Natural killer cell (primary cell): ENCODE measurements at regions not wholly inside any gene's neighbourhood (a gene's known extent, or its start where the extent isn't known, plus 50 kb on each side); places are given as distances from the start of the nearest gene placed in this dataset.

Experiments
- ATAC-seq, 3 donors: fragments of 150-1000 bp in 2 of 3; fragments of 200-7000 bp in 1 of 3; cut with Tn5 transposase; 1 replicate in 1 of 3; 2 replicates in 2 of 3; pipeline ENCODE4 v1.10.0; 2021; ENCODE audit warnings: mild to moderate bottlenecking in 2 of 3, moderate library complexity in 2 of 3
- DNase-seq, 2 donors: peaks; one replicate each; pipeline versions ENCODE4 v3.0.0 to v3.0.0-alpha.2; 2013 to 2021; ENCODE audit warnings: mixed read lengths in 1 of 2
- H3K27ac ChIP-seq: one replicate; pipeline ENCODE4 v1.5.1; 2013; ENCODE audit warnings: mild to moderate bottlenecking, low read length
- H3K27me3 ChIP-seq: one replicate; pipeline ENCODE4 v1.6.1; 2013; ENCODE audit warnings: low read length; ENCODE audit not compliant: control insufficient read depth, insufficient read depth
- H3K36me3 ChIP-seq: one replicate; pipeline ENCODE4 v1.6.1; 2013; ENCODE audit warnings: low read length; ENCODE audit not compliant: control insufficient read depth, insufficient read depth
- H3K4me1 ChIP-seq: one replicate; pipeline ENCODE4 v1.6.1; 2013; ENCODE audit warnings: low read length; ENCODE audit not compliant: control insufficient read depth, insufficient read depth
- H3K4me3 ChIP-seq: one replicate; pipeline ENCODE4 v1.5.1; 2013; ENCODE audit warnings: low read length
- H3K9me3 ChIP-seq: one replicate; pipeline ENCODE4 v1.6.1; 2013; ENCODE audit warnings: low read length; ENCODE audit not compliant: control insufficient read depth, insufficient read depth
- H3K27ac Mint-ChIP-seq, 2 donors: one replicate each; pipeline ENCODE4 v1.8.0; 2022; ENCODE audit warnings: mild to moderate bottlenecking in 2 of 2, mixed read lengths in 2 of 2, moderate library complexity in 1 of 2
- H3K27me3 Mint-ChIP-seq, 2 donors: one replicate each; pipeline ENCODE4 v1.8.0; 2022; ENCODE audit warnings: low read depth in 2 of 2, mixed read lengths in 2 of 2
- H3K36me3 Mint-ChIP-seq: one replicate; pipeline ENCODE4 v1.8.0; 2022; ENCODE audit warnings: mixed read lengths
- H3K4me1 Mint-ChIP-seq, 2 donors: one replicate each; pipeline ENCODE4 v1.8.0; 2022; ENCODE audit warnings: mixed read lengths in 2 of 2
- H3K4me3 Mint-ChIP-seq: one replicate; pipeline ENCODE4 v1.8.0; 2022; ENCODE audit warnings: mild to moderate bottlenecking, moderate library complexity, mixed read lengths
- H3K9me3 Mint-ChIP-seq, 2 donors: one replicate each; pipeline ENCODE4 v1.8.0; 2022; ENCODE audit warnings: mixed read lengths in 2 of 2
- WGBS: methylation state at CpG from one replicate; pipeline ENCODE4 v1.1.7; 2013; ENCODE audit warnings: missing lambda C conversion rate; ENCODE audit not compliant: insufficient coverage; 5-methylcytosine and 5-hydroxymethylcytosine counted together
- intact Hi-C: fragments of 100-400 bp; cut with micrococcal nuclease; formaldehyde crosslinking; loops from one replicate; pipeline ENCODE4 v1.14.2; 2022
- TF ChIP-seq, protein P1 (sequence below): fragments of 200-600 bp; IDR thresholded peaks from one replicate; pipeline ENCODE4 v1.8.0; 2022; ENCODE audit warnings: antibody characterized with exemption

DNA sequence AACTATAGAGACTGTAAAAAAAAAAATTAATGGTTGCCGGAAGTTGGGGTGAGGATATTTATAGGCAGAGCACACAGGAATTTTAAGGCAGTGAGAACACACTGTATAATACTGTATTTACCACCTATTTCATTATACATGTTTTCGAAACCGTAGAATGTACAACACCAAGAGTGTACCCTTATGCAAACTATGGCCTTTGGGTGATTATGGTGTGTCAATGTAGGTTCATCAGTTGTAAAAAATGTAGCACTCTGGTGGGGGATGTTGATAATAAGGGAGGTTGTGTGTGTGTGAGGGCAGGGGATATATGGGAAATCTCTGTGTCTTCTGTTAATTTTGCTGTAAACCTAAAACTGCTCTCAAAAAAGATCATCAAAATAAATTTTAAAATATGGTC is 791.7 kb upstream of the CDH10 start:
- no peaks in the 10 kb centered on the region for H3K4me1 ChIP-seq
- TF ChIP-seq, protein P1, sequence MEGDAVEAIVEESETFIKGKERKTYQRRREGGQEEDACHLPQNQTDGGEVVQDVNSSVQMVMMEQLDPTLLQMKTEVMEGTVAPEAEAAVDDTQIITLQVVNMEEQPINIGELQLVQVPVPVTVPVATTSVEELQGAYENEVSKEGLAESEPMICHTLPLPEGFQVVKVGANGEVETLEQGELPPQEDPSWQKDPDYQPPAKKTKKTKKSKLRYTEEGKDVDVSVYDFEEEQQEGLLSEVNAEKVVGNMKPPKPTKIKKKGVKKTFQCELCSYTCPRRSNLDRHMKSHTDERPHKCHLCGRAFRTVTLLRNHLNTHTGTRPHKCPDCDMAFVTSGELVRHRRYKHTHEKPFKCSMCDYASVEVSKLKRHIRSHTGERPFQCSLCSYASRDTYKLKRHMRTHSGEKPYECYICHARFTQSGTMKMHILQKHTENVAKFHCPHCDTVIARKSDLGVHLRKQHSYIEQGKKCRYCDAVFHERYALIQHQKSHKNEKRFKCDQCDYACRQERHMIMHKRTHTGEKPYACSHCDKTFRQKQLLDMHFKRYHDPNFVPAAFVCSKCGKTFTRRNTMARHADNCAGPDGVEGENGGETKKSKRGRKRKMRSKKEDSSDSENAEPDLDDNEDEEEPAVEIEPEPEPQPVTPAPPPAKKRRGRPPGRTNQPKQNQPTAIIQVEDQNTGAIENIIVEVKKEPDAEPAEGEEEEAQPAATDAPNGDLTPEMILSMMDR: no peak
- peaks cover 18 to 22% of the 10 kb centered on the region in 2 donors for H3K9me3 Mint-ChIP-seq
- H3K4me1 Mint-ChIP-seq: no peaks in the 10 kb centered on the region
- no peak overlapping the region for H3K27ac ChIP-seq
- no peaks in the 10 kb centered on the region for H3K27me3 Mint-ChIP-seq
- WGBS: no CpG with 5 or more reads among the region's 3 CpGs
- H3K4me3 Mint-ChIP-seq: no peak overlapping the region
- intact Hi-C loops: no loop called here
- DNase-seq: no peak
- no peaks in the 10 kb centered on the region for H3K27me3 ChIP-seq
- no peaks in the 10 kb centered on the region for H3K36me3 ChIP-seq
- H3K36me3 Mint-ChIP-seq: peaks cover 10% of the 10 kb centered on the region
- H3K4me3 ChIP-seq: no peak overlapping the region
- ATAC-seq: no peak
- H3K27ac Mint-ChIP-seq: no peak overlapping the region
- H3K9me3 ChIP-seq: no peaks in the 10 kb centered on the region

DNA sequence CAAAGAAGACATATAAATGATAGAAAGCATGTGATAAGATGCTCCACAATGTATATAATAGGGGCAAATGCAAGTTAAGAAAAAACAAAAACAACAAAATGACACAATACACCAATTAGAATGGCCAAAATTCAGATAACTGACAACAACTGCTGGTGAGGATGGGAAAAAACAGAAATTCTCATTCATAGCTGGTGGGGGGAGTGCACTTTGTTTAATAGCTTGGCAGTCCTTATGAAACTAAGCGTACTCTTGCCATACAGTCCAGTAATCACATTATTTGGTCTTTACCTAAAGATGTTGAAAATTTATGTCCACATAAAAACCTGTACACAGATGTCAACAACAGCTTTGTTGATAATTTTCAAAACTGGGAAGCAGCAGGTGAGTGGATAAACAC is 791.1 kb upstream of the CDH10 start:
- ATAC-seq (no peak), DNase-seq (no peak)
- no peak overlapping the region for H3K4me3 Mint-ChIP-seq
- TF ChIP-seq, protein P1: no peak
- H3K27me3 ChIP-seq: no peaks in the 10 kb centered on the region
- H3K4me1 Mint-ChIP-seq: no peaks in the 10 kb centered on the region
- no peak overlapping the region for H3K27ac ChIP-seq
- WGBS: 100% methylated on average over 1 of the region's 1 CpG
- H3K27ac Mint-ChIP-seq: no peak overlapping the region
- H3K36me3 Mint-ChIP-seq: peaks cover 10% of the 10 kb centered on the region
- H3K36me3 ChIP-seq: no peaks in the 10 kb centered on the region
- no peak overlapping the region for H3K4me3 ChIP-seq
- no peaks in the 10 kb centered on the region for H3K9me3 ChIP-seq
- no peaks in the 10 kb centered on the region for H3K4me1 ChIP-seq
- intact Hi-C loops: no loop called here
- H3K9me3 Mint-ChIP-seq: peaks cover 18 to 22% of the 10 kb centered on the region in 2 donors
- no peaks in the 10 kb centered on the region for H3K27me3 Mint-ChIP-seq

DNA sequence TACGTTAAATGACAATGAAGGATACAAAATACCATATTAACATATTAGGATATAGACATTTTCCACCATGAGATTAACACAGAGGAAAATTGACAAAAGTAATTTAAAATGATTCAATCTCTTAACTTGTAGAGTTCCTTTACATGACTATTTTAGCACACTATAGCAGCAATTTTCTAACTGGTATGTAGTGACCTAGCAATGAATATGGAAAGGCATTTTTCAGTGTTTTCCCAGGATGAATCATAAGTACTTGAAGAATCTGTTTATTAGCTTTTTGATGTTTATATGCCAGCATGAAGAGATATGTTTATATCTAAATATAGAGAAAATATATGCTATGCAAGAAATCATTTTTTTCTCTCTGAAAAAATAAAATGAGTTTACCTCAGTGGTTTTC is 782.5 kb upstream of the CDH10 start:
- H3K27me3 ChIP-seq: no peaks in the 10 kb centered on the region
- TF ChIP-seq, protein P1: no peak
- no peak for DNase-seq
- intact Hi-C loops: no loop called here
- no peak overlapping the region for H3K4me3 ChIP-seq
- no peaks in the 10 kb centered on the region for H3K9me3 ChIP-seq
- no peak overlapping the region for H3K4me3 Mint-ChIP-seq
- ATAC-seq: no peak
- no peaks in the 10 kb centered on the region for H3K4me1 Mint-ChIP-seq
- H3K4me1 ChIP-seq: no peaks in the 10 kb centered on the region
- H3K9me3 Mint-ChIP-seq: peaks cover 8 to 12% of the 10 kb centered on the region in 2 donors
- H3K27ac Mint-ChIP-seq: no peak overlapping the region
- WGBS: no CpG with 5 or more reads among the region's 1 CpG
- H3K27me3 Mint-ChIP-seq: no peaks in the 10 kb centered on the region
- H3K27ac ChIP-seq: no peak overlapping the region
- no peaks in the 10 kb centered on the region for H3K36me3 ChIP-seq
- peaks cover 10% of the 10 kb centered on the region for H3K36me3 Mint-ChIP-seq

GRCh38 chr5:25423271-25423670 is 778.5 kb upstream of the CDH10 start:
- intact Hi-C loops: no loop called here
- peaks cover 5% of the 10 kb centered on the region for H3K36me3 Mint-ChIP-seq
- no peaks in the 10 kb centered on the region for H3K36me3 ChIP-seq
- no peaks in the 10 kb centered on the region for H3K27me3 ChIP-seq
- no peaks in the 10 kb centered on the region for H3K4me1 Mint-ChIP-seq
- H3K27ac ChIP-seq: no peak overlapping the region
- H3K4me3 Mint-ChIP-seq: no peak overlapping the region
- H3K27me3 Mint-ChIP-seq: no peaks in the 10 kb centered on the region
- 100% methylated on average over 1 of the region's 1 CpG for WGBS
- no peaks in the 10 kb centered on the region for H3K4me1 ChIP-seq
- no peak overlapping the region for H3K4me3 ChIP-seq
- ATAC-seq: no peak
- DNase-seq: no peak
- H3K9me3 Mint-ChIP-seq: peaks cover 8 to 12% of the 10 kb centered on the region in 2 donors
- peaks cover 2% of the 10 kb centered on the region for H3K9me3 ChIP-seq
- TF ChIP-seq, protein P1: no peak
- no peak overlapping the region for H3K27ac Mint-ChIP-seq
